OCI-LY7 (cell line): ENCODE measurements at regions not wholly inside any gene's neighbourhood (a gene's known extent, or its start where the extent isn't known, plus 50 kb on each side); places are given as distances from the start of the nearest gene placed in this dataset.

Experiments used
- BruUV-seq: library from RNA; stranded (reverse); fragments of 400-500 nt; replicated peaks from 2 replicates; lab custom pipeline; 2021; lab: Mats Ljungman, UMichigan
- CTCF ChIA-PET: fragments of 300-600 bp; sonication (Branson Sonifier 250); formaldehyde crosslinking; loops from one replicate; lab custom pipeline; 2022; ENCODE audit warnings: antibody characterized with exemption; ENCODE audit not compliant: unreplicated experiment; lab: Charles Lee
- POLR2A ChIA-PET: fragments of 300-600 bp; sonication (Branson Sonifier 250); formaldehyde crosslinking; loops from one replicate; lab custom pipeline; 2022; ENCODE audit warnings: antibody characterized with exemption; lab: Charles Lee
- DNase-seq: peaks from one replicate; pipeline ENCODE4 v3.0.0-alpha.2; 2015; ENCODE audit warnings: low spot score
- H2AFZ ChIP-seq: fragments of 200-600 bp; sonication (generic), shearing (Covaris generic); 2 replicates; pipeline ENCODE4 v1.6.1; 2014; ENCODE audit warnings: mild to moderate bottlenecking, antibody characterized with exemption, low read length, moderate library complexity
- H3K27ac ChIP-seq: fragments of 200-600 bp; sonication (generic); 2 replicates; pipeline ENCODE4 v1.5.1; 2014; ENCODE audit warnings: mixed run types, low read depth, mild to moderate bottlenecking, moderate library complexity, low read length, inconsistent platforms; ENCODE audit not compliant: poor library complexity, severe bottlenecking
- H3K36me3 ChIP-seq: fragments of 200-600 bp; sonication (generic); 2 replicates; pipeline ENCODE4 v1.6.1; 2014; ENCODE audit warnings: mild to moderate bottlenecking, antibody characterized with exemption, low read length, moderate library complexity, mixed read lengths; ENCODE audit not compliant: insufficient read depth
- H3K4me1 ChIP-seq: fragments of 200-600 bp; sonication (generic); 2 replicates; pipeline ENCODE4 v1.5.1; 2014; ENCODE audit warnings: mild to moderate bottlenecking, low read length; ENCODE audit not compliant: insufficient read depth, poor library complexity, severe bottlenecking
- H3K4me2 ChIP-seq: fragments of 200-600 bp; sonication (generic); 2 replicates; pipeline ENCODE4 v1.6.1; 2014; ENCODE audit warnings: mild to moderate bottlenecking, low read length
- H3K4me3 ChIP-seq: fragments of 200-600 bp; sonication (generic); 2 replicates; pipeline ENCODE4 v1.5.1; 2014; ENCODE audit warnings: mild to moderate bottlenecking, low read depth, low read length; ENCODE audit not compliant: poor library complexity, severe bottlenecking
- H3K79me2 ChIP-seq: fragments of 200-600 bp; sonication (generic); 2 replicates; pipeline ENCODE4 v1.6.1; 2016; ENCODE audit warnings: low read depth, mild to moderate bottlenecking, low read length, moderate library complexity, mixed read lengths; ENCODE audit not compliant: insufficient read depth
- H3K9me2 ChIP-seq: fragments of 200-600 bp; sonication (generic); 2 replicates; pipeline ENCODE4 v1.6.1; 2016; ENCODE audit warnings: mild to moderate bottlenecking, low read length, mixed read lengths; ENCODE audit not compliant: insufficient read depth
- H3K9me3 ChIP-seq: fragments of 200-600 bp; sonication (generic); 2 replicates; pipeline ENCODE4 v1.6.1; 2014; ENCODE audit warnings: mild to moderate bottlenecking, mixed run types, low read length, mixed read lengths
- H4K20me1 ChIP-seq: fragments of 200-600 bp; sonication (generic); 2 replicates; pipeline ENCODE4 v1.6.1; 2014; ENCODE audit warnings: mild to moderate bottlenecking, antibody characterized with exemption, low read length, moderate library complexity, mixed read lengths; ENCODE audit not compliant: insufficient read depth
- CTCF ChIP-seq: fragments of 200-600 bp; sonication (generic); conservative IDR thresholded peaks from 2 replicates; pipeline ENCODE4 v1.5.1; 2014; ENCODE audit warnings: mild to moderate bottlenecking, antibody characterized with exemption, low read length, moderate library complexity, mixed read lengths
- EZH2phosphoT487 ChIP-seq: fragments of 200-600 bp; sonication (generic); IDR thresholded peaks from 2 replicates; pipeline ENCODE4 v1.6.1; 2018; ENCODE audit warnings: low read depth, borderline replicate concordance, mild to moderate bottlenecking, mixed run types, antibody characterized with exemption, low read length, moderate library complexity, mixed read lengths
- intact Hi-C: fragments of 100-400 bp; cut with micrococcal nuclease; formaldehyde crosslinking; loops from one replicate; pipeline ENCODE4 v1.10.0; 2022; ENCODE audit not compliant: unreplicated experiment

GRCh38 chr6:92887871-92888270 lies 531.5 kb downstream of the EPHA7 start:
- Histone ChIP-seq H3K4me3 (no peak overlapping the region), H3K79me2 (no peaks in the 10 kb centered on the region), H3K9me2 (no peaks in the 10 kb centered on the region; the same call in 1 of the 2 replicates), H2AFZ (no peak overlapping the region), H3K9me3 (no peaks in the 10 kb centered on the region), H3K36me3 (no peaks in the 10 kb centered on the region), H4K20me1 (no peaks in the 10 kb centered on the region), H3K4me1 (no peaks in the 10 kb centered on the region), H3K27ac (no peak overlapping the region), H3K4me2 (no peak overlapping the region)
- ChIA-PET CTCF (no interaction called here), POLR2A (interaction anchor here (0.7 kb wide), 1 partner anchor 24 kb away, joined by 4 read pairs; no protein-coding TSS in a partner anchor)
- no peak for DNase-seq
- no TSS peak for BruUV-seq
- no peak for TF ChIP-seq CTCF
- no peak for TF ChIP-seq EZH2phosphoT487
- intact Hi-C loops: no loop called here

DNA sequence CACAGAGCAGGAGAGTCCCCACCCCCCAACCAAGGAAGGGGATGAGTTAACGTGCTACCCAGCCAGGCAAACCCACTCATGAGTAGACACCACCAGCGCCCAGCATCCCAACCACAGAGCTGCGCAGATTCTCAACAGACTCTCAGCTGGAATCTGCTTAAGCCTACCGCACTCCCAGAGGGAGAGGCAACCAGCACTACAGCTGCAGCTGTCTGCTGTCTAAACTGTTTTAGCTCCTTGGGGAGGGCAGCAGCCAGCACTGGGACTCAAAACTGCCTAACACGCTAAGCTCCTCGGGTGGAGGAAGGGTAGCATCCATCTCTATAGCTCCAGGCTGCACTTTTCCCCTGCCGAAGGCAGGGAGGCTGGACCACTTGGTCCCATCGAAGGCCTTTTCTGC lies 539.8 kb downstream of the EPHA7 start:
- ChIA-PET POLR2A (no interaction called here), CTCF (no interaction called here)
- H3K9me3 ChIP-seq: no peaks in the 10 kb centered on the region
- no peak overlapping the region for H3K4me3 ChIP-seq
- no peak overlapping the region for H3K27ac ChIP-seq
- no TSS peak for BruUV-seq
- no peaks in the 10 kb centered on the region for H3K9me2 ChIP-seq
- no peaks in the 10 kb centered on the region for H3K4me1 ChIP-seq
- H3K79me2 ChIP-seq: no peaks in the 10 kb centered on the region
- intact Hi-C loops: no loop called here
- no peaks in the 10 kb centered on the region for H3K36me3 ChIP-seq
- no peak for DNase-seq
- no peak overlapping the region for H2AFZ ChIP-seq
- H4K20me1 ChIP-seq: no peaks in the 10 kb centered on the region
- no peak overlapping the region for H3K4me2 ChIP-seq
- TF ChIP-seq CTCF: no peak
- no peak for TF ChIP-seq EZH2phosphoT487

DNA sequence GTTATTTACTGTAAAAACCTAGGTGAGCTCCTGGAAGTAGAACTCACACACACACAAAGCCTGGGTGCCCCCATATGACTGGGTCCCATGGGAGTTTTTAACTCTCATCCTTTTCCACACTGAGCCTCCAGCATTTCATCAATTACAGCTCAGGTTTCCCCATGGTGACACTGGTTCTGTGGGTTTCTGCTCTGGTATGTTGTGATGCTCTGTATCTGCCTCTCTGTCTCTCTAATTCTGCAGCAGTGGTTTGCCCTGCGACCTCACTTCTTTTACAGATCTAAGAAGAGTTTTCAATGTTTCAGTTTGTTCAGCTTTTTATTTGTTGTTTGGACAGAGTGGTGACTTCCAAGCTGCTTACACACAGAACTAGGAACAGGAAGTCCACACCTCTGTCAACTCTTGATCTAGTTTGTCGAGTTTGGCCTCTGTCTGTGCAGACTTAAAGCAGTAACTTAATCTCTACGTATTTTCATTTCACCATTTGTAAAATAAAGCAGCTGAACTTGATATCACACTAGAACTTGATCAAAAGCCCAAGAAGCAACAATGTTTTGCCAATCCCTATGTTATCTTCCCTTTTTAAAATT lies 554.3 kb downstream of the EPHA7 start:
- H3K4me1 ChIP-seq: no peaks in the 10 kb centered on the region
- no peaks in the 10 kb centered on the region for H4K20me1 ChIP-seq
- intact Hi-C loops: no loop called here
- 0 out of 2 replicates have a peak overlapping the region, but pooled peaks have one; percentile 7 for H2AFZ ChIP-seq
- no peaks in the 10 kb centered on the region for H3K9me2 ChIP-seq
- H3K79me2 ChIP-seq: no peaks in the 10 kb centered on the region
- ChIA-PET CTCF (no interaction called here), POLR2A (interaction anchor here (0.6 kb wide), 2 partner anchors 13 to 493 kb away, joined by 3 read pairs; no protein-coding TSS in a partner anchor)
- no TSS peak for BruUV-seq
- no peak for TF ChIP-seq EZH2phosphoT487
- TF ChIP-seq CTCF: no peak
- H3K4me3 ChIP-seq: no peak overlapping the region
- H3K9me3 ChIP-seq: no peaks in the 10 kb centered on the region
- H3K27ac ChIP-seq: no peak overlapping the region
- no peaks in the 10 kb centered on the region for H3K36me3 ChIP-seq
- no peak overlapping the region for H3K4me2 ChIP-seq
- DNase-seq: no peak
